ENCODE measurements at regions not wholly inside any gene's neighbourhood (a gene's known extent, or its start where the extent isn't known, plus 50 kb on each side); places are given as distances from the start of the nearest gene placed in this dataset.

DNA sequence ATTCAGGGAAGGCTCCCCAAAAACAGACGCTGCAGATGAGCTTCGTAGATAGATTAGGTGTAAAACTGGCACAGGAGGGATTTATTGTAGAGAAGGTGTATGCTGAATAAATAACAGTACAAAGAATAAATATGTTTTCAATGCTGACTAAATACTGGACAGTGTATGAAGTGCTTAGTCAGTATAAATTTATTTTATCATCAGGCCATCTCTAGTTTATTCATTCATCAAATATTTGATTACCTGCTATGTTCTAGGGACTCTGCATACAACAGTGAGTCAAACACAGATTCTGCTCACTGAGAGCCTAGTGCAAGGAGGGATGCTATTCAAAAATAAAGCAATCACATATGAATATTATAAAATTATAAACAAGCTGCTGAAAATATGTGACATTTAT is 63.6 kb upstream of the TSPAN5 start:
- in situ Hi-C loops (cut with MboI; ENCODE audit: low pct_unique_long_range_greater_than_20kb, low sequenced_read_pairs, unreplicated experiment), result no loop called here

DNA sequence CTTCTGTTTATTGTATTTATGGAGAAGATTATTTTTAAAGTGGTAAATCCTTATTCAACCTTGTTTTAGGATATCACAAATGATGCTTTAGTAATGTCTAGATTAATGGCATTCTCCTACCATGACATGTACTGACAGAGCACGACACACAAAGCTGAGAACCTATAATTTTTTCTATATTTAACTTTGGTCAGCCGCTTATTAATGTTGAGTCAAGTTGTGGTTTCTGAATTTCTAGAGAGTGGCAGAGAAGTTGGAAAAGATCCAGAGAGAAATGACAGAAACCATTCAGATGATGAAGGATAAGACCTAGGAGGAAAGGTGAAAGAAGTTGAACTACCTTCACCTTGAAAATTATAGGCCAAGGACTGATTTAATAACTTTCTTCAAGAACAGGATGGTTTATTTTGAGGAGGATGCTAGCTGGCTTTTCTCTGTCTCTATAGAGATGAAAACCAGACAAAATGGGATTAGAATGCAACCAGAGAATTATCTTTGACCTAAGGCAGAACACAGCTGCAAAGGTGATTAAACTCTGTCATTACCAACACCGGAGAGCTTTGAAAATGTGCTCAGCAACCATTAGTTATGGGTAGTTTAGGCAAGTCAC is 62.6 kb upstream of the TSPAN5 start:
- in situ Hi-C loops (cut with MboI; ENCODE audit: low pct_unique_long_range_greater_than_20kb, low sequenced_read_pairs, unreplicated experiment), result no loop called here
- DNase-seq (ENCODE audit: low spot score), result no peak
- TF ChIP-seq, protein P1, sequence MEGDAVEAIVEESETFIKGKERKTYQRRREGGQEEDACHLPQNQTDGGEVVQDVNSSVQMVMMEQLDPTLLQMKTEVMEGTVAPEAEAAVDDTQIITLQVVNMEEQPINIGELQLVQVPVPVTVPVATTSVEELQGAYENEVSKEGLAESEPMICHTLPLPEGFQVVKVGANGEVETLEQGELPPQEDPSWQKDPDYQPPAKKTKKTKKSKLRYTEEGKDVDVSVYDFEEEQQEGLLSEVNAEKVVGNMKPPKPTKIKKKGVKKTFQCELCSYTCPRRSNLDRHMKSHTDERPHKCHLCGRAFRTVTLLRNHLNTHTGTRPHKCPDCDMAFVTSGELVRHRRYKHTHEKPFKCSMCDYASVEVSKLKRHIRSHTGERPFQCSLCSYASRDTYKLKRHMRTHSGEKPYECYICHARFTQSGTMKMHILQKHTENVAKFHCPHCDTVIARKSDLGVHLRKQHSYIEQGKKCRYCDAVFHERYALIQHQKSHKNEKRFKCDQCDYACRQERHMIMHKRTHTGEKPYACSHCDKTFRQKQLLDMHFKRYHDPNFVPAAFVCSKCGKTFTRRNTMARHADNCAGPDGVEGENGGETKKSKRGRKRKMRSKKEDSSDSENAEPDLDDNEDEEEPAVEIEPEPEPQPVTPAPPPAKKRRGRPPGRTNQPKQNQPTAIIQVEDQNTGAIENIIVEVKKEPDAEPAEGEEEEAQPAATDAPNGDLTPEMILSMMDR (IDR thresholded peaks at IDR 0.05; ENCODE audit: extremely low read depth, insufficient read depth, missing control alignments), result no peak

More for the DNA sequence above, 63.6 kb upstream of the TSPAN5 start:
- TF ChIP-seq, protein P1 (IDR thresholded peaks at IDR 0.05; ENCODE audit: extremely low read depth, insufficient read depth, missing control alignments), result no peak
- DNase-seq (ENCODE audit: low spot score), result no peak

DNA sequence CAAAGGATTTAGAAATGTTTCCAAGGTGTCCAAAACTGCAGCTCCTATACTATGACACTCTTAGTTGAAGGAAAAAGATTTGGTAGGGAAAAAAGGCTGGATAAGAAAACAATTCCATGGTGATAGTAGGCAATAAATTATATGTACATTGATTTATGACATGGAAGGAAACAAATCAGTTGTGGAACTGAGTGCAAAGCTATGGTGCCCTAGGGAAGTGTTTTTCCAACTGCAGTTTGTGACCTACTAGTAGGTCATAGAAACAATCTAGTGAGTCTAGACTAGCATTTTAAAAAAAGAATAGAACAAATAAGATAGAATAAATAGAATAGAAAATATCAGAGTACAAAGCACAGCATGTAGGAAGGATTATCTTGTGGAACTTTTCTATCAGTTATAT is 58.4 kb upstream of the TSPAN5 start:
- in situ Hi-C loops (cut with MboI; ENCODE audit: low pct_unique_long_range_greater_than_20kb, low sequenced_read_pairs, unreplicated experiment), result no loop called here
- no peak for DNase-seq (ENCODE audit: low spot score)
- TF ChIP-seq, protein P1 (IDR thresholded peaks at IDR 0.05; ENCODE audit: extremely low read depth, insufficient read depth, missing control alignments), result no peak

DNA sequence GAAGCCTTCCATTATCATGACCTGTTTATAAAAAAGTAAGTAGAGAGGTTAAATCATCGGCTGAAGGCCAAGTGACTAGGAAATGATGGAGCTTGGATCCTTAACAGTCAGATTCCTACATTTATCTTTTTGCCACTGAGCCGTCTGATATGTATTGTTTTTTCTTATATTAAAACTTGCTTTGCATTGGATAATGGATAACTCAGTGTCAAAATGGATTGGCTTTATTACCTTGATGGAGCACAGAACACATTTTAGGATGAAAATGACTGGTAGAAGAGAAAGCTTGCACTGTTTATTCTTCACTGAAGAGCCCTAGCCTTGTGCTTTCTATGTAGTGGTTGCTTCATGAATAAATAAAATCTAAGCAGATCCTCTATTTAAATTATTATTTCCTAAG is 54.2 kb upstream of the TSPAN5 start:
- no peak for DNase-seq (ENCODE audit: low spot score)
- in situ Hi-C loops (cut with MboI; ENCODE audit: low pct_unique_long_range_greater_than_20kb, low sequenced_read_pairs, unreplicated experiment), result no loop called here
- TF ChIP-seq, protein P1 (IDR thresholded peaks at IDR 0.05; ENCODE audit: extremely low read depth, insufficient read depth, missing control alignments), result no peak

DNA sequence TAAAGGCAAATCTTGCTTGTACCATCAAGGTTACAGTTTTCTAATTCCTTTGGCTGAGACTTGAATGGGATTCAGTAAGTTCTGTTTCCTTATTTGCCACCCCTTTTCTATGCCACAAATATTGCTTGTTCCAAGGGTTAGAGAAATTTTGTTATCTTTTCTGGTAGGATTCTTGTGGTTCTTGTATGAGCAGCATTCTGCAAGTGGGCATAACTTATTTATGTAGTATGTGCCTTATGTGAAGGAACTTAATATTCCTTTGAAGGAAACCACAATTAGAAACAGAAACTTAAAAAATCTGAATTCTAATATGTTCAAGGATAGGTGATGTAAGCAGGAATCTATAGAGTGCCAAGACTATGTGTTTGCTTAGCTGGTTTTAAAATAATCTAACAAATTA is 53.1 kb upstream of the TSPAN5 start:
- no peak for DNase-seq (ENCODE audit: low spot score)
- TF ChIP-seq, protein P1 (IDR thresholded peaks at IDR 0.05; ENCODE audit: extremely low read depth, insufficient read depth, missing control alignments), result no peak
- in situ Hi-C loops (cut with MboI; ENCODE audit: low pct_unique_long_range_greater_than_20kb, low sequenced_read_pairs, unreplicated experiment), result no loop called here

DNA sequence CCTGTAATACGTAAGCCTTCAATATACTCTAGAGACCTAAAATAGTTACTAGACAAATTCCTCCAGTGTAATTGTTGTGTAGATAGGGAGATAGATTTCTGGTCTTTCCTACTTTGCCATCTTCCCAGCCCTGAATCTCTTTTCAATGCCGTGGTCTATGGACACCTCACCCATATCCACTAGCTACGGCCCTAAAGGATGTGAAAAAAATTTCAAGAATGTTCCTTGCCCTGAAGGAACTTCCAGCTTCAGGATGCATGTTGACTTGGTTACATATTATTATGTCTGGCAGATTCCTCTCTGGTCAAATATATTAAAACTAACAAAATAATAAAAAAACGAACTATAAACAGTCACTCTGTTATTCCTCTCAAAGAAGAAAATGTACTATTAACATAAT is 52.4 kb upstream of the TSPAN5 start:
- in situ Hi-C loops (cut with MboI; ENCODE audit: low pct_unique_long_range_greater_than_20kb, low sequenced_read_pairs, unreplicated experiment), result no loop called here
- TF ChIP-seq, protein P1 (IDR thresholded peaks at IDR 0.05; ENCODE audit: extremely low read depth, insufficient read depth, missing control alignments), result no peak
- no peak for DNase-seq (ENCODE audit: low spot score)
